ENCODE measurements at regions not wholly inside any gene's neighbourhood (a gene's known extent, or its start where the extent isn't known, plus 50 kb on each side); places are given as distances from the start of the nearest gene placed in this dataset.

GRCh38 chr13:22220151-22221135, 549.6 kb downstream of the FGF9 start:
- DNase-seq (ENCODE audit: low spot score), result no peak

DNA sequence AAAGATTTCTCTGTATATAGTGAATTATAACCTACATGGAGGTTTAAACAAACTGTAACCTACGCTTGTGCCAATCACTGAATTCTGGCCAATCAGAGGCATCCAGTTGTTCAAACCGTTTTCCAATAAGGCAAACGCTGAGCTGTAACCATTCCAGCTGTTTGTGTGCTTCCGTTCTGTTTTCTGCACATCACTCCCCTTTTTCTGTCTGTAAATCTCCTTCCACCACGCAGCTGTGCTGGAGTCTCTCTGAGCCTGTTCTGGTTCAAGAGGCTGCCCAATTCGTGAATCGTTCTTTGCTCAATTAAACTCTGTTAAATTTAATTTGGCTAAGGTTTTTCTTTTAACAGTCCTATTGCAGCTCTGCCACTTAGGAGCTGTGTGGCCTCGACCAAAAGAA, 552.5 kb downstream of the FGF9 start:
- DNase-seq (ENCODE audit: low spot score), result no peak

GRCh38 chr13:22226086-22226485, 555.2 kb downstream of the FGF9 start:
- DNase-seq (ENCODE audit: low spot score), result no peak

GRCh38 chr13:22227895-22228294, 557.0 kb downstream of the FGF9 start:
- DNase-seq (ENCODE audit: low spot score), result no peak

- DNase-seq (ENCODE audit: low spot score), result no peak
Measured at GRCh38 chr13:22229916-22230315, 559.0 kb downstream of the FGF9 start.

DNA sequence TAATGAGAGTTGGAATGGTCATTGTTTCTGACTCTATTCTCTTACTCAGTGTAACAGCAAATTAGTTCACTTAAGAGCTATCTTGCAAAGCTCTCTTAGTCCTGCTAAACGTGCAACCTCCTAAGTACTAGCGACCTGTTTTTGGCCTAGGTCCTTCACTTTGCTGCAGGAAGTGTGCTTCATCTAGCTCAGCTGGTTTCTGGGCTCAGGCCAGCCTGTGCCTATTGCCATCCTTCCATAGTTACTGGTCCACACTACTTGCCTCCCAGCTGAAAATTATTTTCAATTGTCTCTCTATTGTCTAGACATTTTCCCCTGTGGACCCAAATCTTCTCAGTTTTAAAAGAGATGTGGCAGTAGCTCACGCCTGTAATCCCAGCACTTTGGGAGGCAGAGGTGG, 561.3 kb downstream of the FGF9 start:
- DNase-seq (ENCODE audit: low spot score), result no peak

- DNase-seq (ENCODE audit: low spot score), result no peak
Measured at GRCh38 chr13:22235285-22235949, 564.5 kb downstream of the FGF9 start.

DNA sequence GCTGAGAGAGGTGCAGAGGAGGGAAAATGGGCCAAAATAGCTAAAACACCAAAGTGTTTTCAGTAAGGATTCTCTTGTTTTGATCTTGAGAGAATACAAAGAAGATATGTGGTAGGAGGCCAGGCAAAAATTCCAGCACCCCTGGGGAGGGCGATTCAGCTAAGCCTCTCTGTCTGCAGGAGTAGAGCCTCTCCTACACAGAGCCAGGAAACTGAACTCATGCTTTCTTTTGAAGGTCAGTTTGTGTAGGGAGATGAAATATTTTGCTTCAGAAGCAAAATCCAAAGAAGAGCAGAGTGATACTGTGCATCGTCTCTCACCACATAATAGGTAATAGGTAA, 565.0 kb downstream of the FGF9 start:
- no peak for DNase-seq (ENCODE audit: low spot score)

GRCh38 chr13:22238269-22238668, 567.4 kb downstream of the FGF9 start:
- no peak for DNase-seq (ENCODE audit: low spot score)

- no peak for DNase-seq (ENCODE audit: low spot score)
Measured at GRCh38 chr13:22240716-22241115, 569.8 kb downstream of the FGF9 start.

GRCh38 chr13:22243469-22244163, 572.7 kb downstream of the FGF9 start:
- DNase-seq (ENCODE audit: low spot score), result no peak

DNA sequence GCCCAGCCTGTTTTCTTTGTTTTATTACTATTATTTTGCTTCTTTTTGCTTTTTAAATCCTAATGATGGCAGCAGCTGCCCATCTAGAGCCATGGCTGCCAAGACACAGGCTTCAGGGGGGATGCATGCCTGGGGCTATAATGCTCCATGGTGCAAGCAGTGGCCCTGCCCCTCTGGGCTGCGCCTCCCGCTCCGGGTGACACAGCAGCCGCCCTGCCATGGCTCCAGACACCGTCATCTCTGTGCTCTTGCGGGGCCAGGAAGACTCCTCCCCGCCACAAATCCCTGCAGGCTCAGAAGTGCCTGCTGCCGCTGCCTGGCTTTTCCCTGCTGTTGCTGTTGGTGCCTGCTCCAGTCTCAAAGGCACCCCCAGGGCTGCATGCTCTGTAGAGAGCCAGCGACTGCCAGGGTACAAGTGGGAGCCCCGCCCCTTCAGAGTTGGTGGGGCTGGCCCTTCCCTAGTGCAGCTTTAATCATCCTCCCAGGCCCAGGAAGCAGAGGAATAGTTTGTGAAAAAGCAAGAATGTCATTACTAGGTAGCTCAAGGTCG, 581.5 kb downstream of the FGF9 start:
- DNase-seq (ENCODE audit: low spot score), result peak; percentile 72

DNA sequence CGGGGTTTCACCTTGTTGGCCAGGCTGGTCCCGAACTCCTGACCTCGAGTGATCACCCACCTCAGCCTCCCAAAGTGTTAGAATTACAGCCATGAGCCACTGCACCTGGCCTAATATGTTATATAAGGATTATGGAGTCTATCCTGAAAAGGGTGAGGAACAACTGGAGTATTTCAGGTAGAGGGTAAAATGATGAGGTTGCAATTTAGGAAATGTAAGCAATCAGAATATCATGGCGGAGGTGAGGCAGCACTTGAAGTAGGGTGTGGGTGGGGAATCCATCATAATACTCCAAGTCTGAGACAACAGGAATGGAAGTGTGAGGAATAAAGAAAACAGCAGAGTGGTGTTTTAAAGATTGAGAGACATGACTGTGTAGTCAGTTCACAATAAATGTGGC, 582.2 kb downstream of the FGF9 start:
- DNase-seq (ENCODE audit: low spot score), result no peak

- no peak for DNase-seq (ENCODE audit: low spot score)
Measured at GRCh38 chr13:22256111-22256639, 585.3 kb downstream of the FGF9 start.

GRCh38 chr13:22262001-22262885, 591.4 kb downstream of the FGF9 start:
- no peak for DNase-seq (ENCODE audit: low spot score)

GRCh38 chr13:22263185-22263584, 592.3 kb downstream of the FGF9 start:
- no peak for DNase-seq (ENCODE audit: low spot score)

- no peak for DNase-seq (ENCODE audit: low spot score)
Measured at GRCh38 chr13:22265563-22265962, 594.7 kb downstream of the FGF9 start.

- no peak for DNase-seq (ENCODE audit: low spot score)
Measured at GRCh38 chr13:22270881-22271280, 600.0 kb downstream of the FGF9 start.

DNA sequence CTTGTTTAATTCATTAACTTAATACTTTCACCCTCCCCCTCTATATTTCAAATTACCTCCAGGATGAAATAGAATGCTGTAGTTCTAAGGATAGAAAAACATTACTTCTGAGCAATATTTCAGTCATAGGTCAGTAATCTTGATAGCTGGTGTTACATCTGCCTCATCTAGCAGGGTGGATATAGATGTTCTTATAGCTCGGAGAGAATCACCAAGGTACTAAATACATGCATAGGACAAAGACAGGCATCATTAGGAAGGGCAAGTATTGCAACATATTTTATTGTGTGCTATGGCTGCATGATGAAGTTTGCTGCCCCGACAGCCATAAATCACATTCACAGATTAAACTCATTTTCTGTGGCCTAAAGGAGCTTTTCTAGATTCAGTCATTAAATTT, 601.0 kb downstream of the FGF9 start:
- no peak for DNase-seq (ENCODE audit: low spot score)

DNA sequence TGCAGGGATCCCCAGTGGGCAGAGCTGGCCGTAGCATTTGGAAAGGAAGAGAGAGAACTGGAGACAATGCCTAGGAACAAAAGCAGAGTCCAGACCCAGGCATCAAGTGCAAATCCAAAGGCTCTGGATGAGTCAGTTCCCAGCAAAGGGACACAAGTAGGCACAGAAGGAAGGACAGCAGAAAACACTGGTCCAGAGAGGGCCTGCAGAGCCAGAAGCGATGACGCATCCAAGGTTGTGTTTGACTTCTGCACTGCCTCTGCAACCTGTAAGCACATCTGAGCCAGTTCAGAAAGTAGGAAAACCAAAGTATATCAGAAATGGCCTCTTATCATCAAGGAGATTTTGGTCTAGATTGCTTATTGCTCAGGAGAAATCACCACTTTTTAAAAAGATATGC, 604.5 kb downstream of the FGF9 start:
- no peak for DNase-seq (ENCODE audit: low spot score)

GRCh38 chr13:22276616-22277015, 605.7 kb downstream of the FGF9 start:
- no peak for DNase-seq (ENCODE audit: low spot score)

Data from mesenteric fat pad (tissue), 1 donor.